ENCODE measurements at regions not wholly inside any gene's neighbourhood (a gene's known extent, or its start where the extent isn't known, plus 50 kb on each side); places are given as distances from the start of the nearest gene placed in this dataset.
A peak's percentile ranks its signal among the peaks of the same experiment; 100 is the strongest.
"Not testable (repeated sequence)": the region's sequence is repeated elsewhere in the genome, so short reads cannot be mapped to it uniquely, and the experiment has no call there.

- DNase-seq: no peak
These were observed 51.8 kb upstream of the TLE1 start for GRCh38 chr9:81741103-81741502.

GRCh38 chr9:81748091-81748490, 58.7 kb upstream of the TLE1 start:
- DNase-seq: no peak

- no peak for DNase-seq
These were observed 64.1 kb upstream of the TLE1 start for GRCh38 chr9:81753436-81753835.

- DNase-seq: no peak
These were observed 64.9 kb upstream of the TLE1 start for GRCh38 chr9:81754245-81754644.

DNA sequence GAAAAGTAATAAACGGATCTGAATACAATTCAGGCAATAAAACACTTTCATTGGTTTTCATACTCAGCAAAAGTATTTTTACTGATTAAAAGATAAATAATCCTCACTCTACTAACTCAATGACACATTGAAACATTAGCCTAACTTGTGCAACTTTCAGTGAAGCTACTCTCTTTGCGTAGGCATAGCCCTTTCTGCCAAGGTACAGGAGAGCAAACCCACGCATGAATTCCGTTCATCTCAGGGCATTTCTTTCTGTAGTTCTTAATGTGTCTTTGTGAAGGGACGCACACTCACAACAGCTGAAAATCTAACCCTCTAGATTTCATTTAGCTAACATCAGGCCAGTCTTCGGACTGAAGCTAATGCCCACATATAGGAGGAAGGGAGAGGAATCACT, 66.4 kb upstream of the TLE1 start:
- no peak for DNase-seq

GRCh38 chr9:81756561-81756960, 67.2 kb upstream of the TLE1 start:
- no peak for DNase-seq

GRCh38 chr9:81758123-81758797, 68.9 kb upstream of the TLE1 start:
- DNase-seq: no peak

- no peak for DNase-seq
These were observed 70.4 kb upstream of the TLE1 start for GRCh38 chr9:81759680-81760215.

GRCh38 chr9:81767921-81768320, 78.6 kb upstream of the TLE1 start:
- no peak for DNase-seq

- no peak for DNase-seq
These were observed 82.2 kb upstream of the TLE1 start for GRCh38 chr9:81771571-81771970.

GRCh38 chr9:81772144-81772543, 82.8 kb upstream of the TLE1 start:
- no peak for DNase-seq

DNA sequence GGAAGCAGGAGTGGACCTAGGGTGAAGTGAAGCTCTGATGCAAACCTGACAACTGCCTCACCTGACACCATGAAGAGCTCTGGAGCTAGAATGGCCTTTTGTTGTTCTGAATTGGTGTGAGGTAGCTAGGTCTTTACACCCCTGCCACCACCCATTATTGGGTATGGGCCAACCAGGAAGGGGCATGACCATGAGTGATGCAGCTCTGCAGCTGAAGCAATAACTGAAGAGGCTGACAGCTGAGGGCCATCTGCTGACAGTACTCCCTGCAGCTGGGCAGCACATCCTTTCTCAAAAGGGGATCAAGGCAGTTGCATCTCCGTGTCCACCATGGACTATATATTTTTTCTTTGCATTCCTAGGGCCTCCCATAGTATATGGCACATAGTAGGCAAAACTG, 87.0 kb upstream of the TLE1 start:
- DNase-seq: no peak

- DNase-seq: peak; percentile 17
These were observed 87.5 kb upstream of the TLE1 start for GRCh38 chr9:81776834-81777233.

- no peak for DNase-seq
These were observed 88.1 kb upstream of the TLE1 start for GRCh38 chr9:81777482-81777881.

DNA sequence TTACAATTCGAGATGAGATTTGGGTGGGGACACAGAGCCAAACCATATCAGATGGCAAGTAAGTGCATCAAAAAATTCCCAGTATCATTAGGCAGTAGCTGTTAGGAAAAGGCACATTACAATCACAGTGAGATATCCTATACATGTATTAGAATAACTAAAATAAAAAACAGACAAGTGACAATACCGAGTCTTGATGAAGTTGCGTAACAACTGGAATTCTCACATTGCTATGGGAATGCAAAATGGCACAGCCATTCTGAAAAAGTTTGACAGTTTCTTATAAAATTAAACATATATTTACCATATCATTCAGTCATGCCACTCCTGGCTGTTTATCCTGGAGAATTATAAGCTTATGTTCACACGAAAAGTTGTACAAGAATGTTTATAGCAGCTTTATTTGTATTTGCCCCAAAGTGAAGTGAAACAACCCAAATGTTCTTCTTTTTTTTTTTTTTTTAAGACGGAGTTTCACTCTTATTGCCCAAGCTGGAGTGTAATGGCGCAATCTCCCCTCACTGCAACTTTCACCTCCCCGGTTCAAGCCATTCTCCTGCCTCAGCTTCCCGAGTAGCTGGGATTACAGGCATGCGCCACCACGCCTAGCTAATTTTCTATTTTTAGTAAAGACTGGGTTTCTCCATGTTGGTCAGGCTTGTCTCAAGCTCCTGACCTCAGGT, 93.1 kb upstream of the TLE1 start:
- DNase-seq: no peak

- DNase-seq: peak; percentile 86
These were observed 98.6 kb upstream of the TLE1 start for GRCh38 chr9:81787747-81788632.

DNA sequence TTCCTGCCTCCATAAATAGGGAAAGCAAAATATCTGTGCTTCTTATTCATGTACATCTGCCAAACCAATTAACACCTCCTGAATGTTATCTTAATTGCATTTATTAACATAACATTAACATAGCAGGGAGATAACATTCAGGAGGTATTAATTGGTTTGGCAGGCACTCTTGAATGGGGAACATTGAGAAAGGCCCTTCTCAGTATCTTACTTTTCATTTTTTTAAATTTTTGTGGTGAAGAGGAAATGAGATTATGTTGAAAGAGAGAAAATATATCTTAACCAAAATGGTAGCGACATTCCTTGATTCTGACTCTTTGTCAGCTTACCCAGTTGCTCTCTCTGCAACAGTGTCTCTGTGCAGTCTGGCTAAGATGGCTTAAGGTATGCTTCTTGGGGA, 100.4 kb upstream of the TLE1 start:
- DNase-seq: peak; percentile 25

GRCh38 chr9:81790166-81790565, 100.8 kb upstream of the TLE1 start:
- no peak for DNase-seq

DNA sequence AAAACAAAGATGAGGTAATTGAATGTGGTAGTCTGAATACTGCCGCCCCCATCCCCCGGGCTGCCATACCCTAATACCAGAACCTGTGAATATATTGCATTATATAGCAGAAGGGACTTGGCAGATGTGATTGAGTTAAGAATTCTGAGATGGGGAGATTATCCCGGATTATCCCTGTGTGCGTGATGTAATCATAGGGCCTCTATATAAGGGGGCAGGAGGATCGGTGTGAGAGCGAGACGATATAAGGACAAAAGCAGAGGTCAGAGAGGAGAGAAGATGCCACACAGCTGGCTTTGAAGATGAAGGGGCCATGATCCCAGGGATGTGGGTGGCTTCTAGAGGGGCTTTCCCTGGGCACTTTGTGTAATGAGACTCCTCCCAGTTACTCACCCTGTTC, 101.7 kb upstream of the TLE1 start:
- DNase-seq: no peak

- DNase-seq: no peak
These were observed 109.3 kb upstream of the TLE1 start for GRCh38 chr9:81798606-81799005.

DNA sequence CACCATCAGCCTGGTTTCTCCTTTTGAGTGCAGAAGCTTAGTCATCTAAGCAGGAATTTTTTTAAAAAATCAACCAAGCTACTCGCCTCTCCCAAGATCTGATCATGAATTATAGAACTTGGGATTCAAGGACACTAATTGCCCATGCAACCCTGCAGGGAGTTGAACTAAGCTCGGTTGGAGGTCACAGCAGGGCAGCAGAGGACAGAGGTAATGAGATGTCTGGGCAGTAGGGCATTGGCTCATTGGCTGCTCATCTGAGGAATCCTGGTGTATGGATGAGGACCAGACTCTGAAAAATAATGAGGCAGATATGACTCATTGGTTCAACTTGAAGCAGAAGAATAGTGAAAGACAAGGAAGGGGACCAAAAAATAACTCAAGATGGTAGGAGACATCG, 111.8 kb upstream of the TLE1 start:
- DNase-seq: no peak

DNA sequence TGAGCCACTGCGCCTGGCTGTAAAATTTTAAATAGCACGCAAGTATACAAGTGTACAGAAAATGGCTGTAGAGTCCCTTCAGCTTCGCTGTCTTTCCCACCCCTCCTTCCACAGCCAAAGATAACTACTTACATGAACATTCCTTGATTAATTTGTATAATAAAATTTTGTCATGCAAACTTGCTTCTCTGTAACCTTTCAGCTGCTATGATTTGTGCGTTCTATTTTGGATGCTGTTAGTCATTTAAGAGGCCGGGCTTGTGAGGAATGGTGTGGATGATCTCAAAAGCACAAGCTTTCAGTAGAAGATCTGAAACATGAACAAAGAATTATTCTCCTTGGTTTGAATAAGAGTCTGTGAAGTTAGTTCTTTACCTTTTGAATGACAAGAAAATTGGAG, 115.0 kb upstream of the TLE1 start:
- DNase-seq: no peak

DNA sequence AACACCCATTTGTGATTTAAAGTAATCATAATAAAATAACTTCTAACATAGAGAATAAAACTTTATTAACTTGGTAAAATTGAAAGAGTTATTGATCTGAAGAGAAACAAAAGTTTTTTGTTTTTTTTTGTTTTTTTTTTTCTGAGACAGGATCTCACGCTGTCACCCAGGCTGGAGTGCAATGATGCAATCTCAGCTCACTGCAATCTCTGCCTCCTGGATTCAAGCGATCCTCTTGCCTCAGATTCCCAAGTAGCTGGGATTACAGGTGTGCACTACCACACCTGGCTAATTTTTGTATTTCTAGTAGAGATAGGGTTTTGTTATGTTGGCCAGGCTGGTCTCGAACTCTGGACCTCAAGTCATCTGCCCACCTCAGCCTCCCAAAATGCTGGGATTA, 116.5 kb upstream of the SPATA31D4 start:
- DNase-seq: not testable (repeated sequence)

GRCh38 chr9:81814401-81814793, 113.8 kb upstream of the SPATA31D4 start:
- no peak for DNase-seq

Data from hematopoietic multipotent progenitor cell treated with erythropoietin and hydrocortisone succinate and interleukin-3 and kit ligand, for 6 days (in vitro differentiated cells).